ENCODE measurements at regions not wholly inside any gene's neighbourhood (a gene's known extent, or its start where the extent isn't known, plus 50 kb on each side); places are given as distances from the start of the nearest gene placed in this dataset.

GRCh38 chr2:148567716-148568115 is 76.8 kb upstream of the EPC2 start:
- no peak for DNase-seq

- DNase-seq, result peak in 1 of 5 donors; percentile 28
Measured at GRCh38 chr2:148568597-148568996, 76.0 kb upstream of the EPC2 start.

GRCh38 chr2:148569221-148569620 is 75.3 kb upstream of the EPC2 start:
- no peak for DNase-seq

- no peak for DNase-seq
Measured at GRCh38 chr2:148570989-148571388, 73.6 kb upstream of the EPC2 start.

GRCh38 chr2:148577845-148578492 is 66.6 kb upstream of the EPC2 start:
- no peak for DNase-seq

GRCh38 chr2:148578493-148578884 is 66.1 kb upstream of the EPC2 start:
- no peak for DNase-seq

GRCh38 chr2:148582679-148583511 is 61.7 kb upstream of the EPC2 start:
- no peak for DNase-seq

- no peak for DNase-seq
Measured at GRCh38 chr2:148585696-148586095, 58.9 kb upstream of the EPC2 start.

GRCh38 chr2:148586522-148587128 is 57.9 kb upstream of the EPC2 start:
- no peak for DNase-seq

- DNase-seq, result peak in 1 of 5 donors; percentile 30
Measured at GRCh38 chr2:148590612-148591011, 53.9 kb upstream of the EPC2 start.

GRCh38 chr2:148592791-148593190 is 51.8 kb upstream of the EPC2 start:
- no peak for DNase-seq

- no peak for DNase-seq
Measured at GRCh38 chr2:148593421-148593820, 51.1 kb upstream of the EPC2 start.

- no peak for DNase-seq
Measured at GRCh38 chr2:148594216-148594615, 50.3 kb upstream of the EPC2 start.

All from T-helper 1 cell (primary cell).